SK-N-SH (cell line): ENCODE measurements at regions not wholly inside any gene's neighbourhood (a gene's known extent, or its start where the extent isn't known, plus 50 kb on each side); places are given as distances from the start of the nearest gene placed in this dataset.

Experiments
- CTCF ChIA-PET: fragments of 300-600, 350-600 bp; formaldehyde crosslinking; extraction: SDS; loops from one replicate; lab custom pipeline; 2021; lab: Yijun Ruan, JAX
- POLR2A ChIA-PET: fragments of 350-600 bp; sonication (Branson Sonifier 250); formaldehyde crosslinking; extraction: SDS; loops from one replicate; lab custom pipeline; 2020; ENCODE audit warnings: antibody characterized with exemption, inconsistent platforms; lab: Yijun Ruan, JAX
- DNase-seq: peaks from one replicate; pipeline ENCODE4 v3.0.0; 2012
- H2AFZ ChIP-seq: fragments of 200-600 bp; sonication (generic); 2 replicates; pipeline ENCODE4 v1.8.1; 2016; ENCODE audit warnings: antibody characterized with exemption, mild to moderate bottlenecking, low read depth
- H3F3A ChIP-seq: fragments of 200-600 bp; sonication (generic); replicated peaks from 2 replicates; pipeline ENCODE3; 2016; ENCODE audit warnings: antibody characterized with exemption, mild to moderate bottlenecking; ENCODE audit not compliant: insufficient read depth
- H3K27ac ChIP-seq, 2 experiments: fragments of 200-500 bp in 1 of 2; fragments of 200-600 bp in 1 of 2; sonication (Bioruptor generic) in 1 of 2; sonication (generic), shearing (Covaris generic) in 1 of 2; 2 replicates each; pipeline versions ENCODE4 v1.5.1 to v1.6.1; 2014 to 2016; ENCODE audit warnings: low read depth in 2 of 2, inconsistent platforms in 1 of 2, low read length in 1 of 2, mild to moderate bottlenecking in 1 of 2, mixed read lengths in 1 of 2
- H3K27me3 ChIP-seq: fragments of 200-600 bp; sonication (generic), shearing (Covaris generic); 2 replicates; pipeline ENCODE4 v1.6.1; 2016; ENCODE audit warnings: mixed run types; ENCODE audit not compliant: insufficient read depth
- H3K36me3 ChIP-seq, 2 experiments: fragments of 200-500 bp in 1 of 2; fragments of 200-600 bp in 1 of 2; sonication (Bioruptor generic) in 1 of 2; sonication (generic) in 1 of 2; replicated peaks in 1 of 2; 2 replicates each; pipeline versions ENCODE3 to v1.5.1; 2014 to 2016; ENCODE audit warnings: low read length in 1 of 2, mild to moderate bottlenecking in 1 of 2; ENCODE audit not compliant: insufficient read depth in 2 of 2, control insufficient read depth in 1 of 2
- H3K4me1 ChIP-seq, 2 experiments: fragments of 200-500 bp in 1 of 2; fragments of 200-600 bp in 1 of 2; sonication (Bioruptor generic) in 1 of 2; sonication (generic), shearing (Covaris generic) in 1 of 2; 2 replicates each; pipeline versions ENCODE4 v1.5.1 to v1.6.1; 2014 to 2016; ENCODE audit warnings: low read depth in 1 of 2, low read length in 1 of 2, mixed run types in 1 of 2; ENCODE audit not compliant: insufficient read depth in 2 of 2, control insufficient read depth in 1 of 2
- H3K4me2 ChIP-seq: fragments of 200-600 bp; sonication (generic), shearing (Covaris generic); 2 replicates; pipeline ENCODE4 v1.6.1; 2017; ENCODE audit warnings: mixed run types
- H3K4me3 ChIP-seq, 2 experiments: fragments of 200-500 bp in 1 of 2; fragments of 200-600 bp in 1 of 2; sonication (Bioruptor generic) in 1 of 2; sonication (generic), shearing (Covaris generic) in 1 of 2; 2 replicates each; pipeline versions ENCODE4 v1.5.1 to v1.8.1; 2014 to 2016; ENCODE audit warnings: low read depth in 2 of 2, inconsistent platforms in 1 of 2, low read length in 1 of 2, mild to moderate bottlenecking in 1 of 2, mixed read lengths in 1 of 2, moderate library complexity in 1 of 2
- H3K79me2 ChIP-seq: fragments of 200-600 bp; sonication (generic); 2 replicates; pipeline ENCODE4 v1.8.1; 2017; ENCODE audit warnings: mild to moderate bottlenecking; ENCODE audit not compliant: insufficient read depth
- H3K9ac ChIP-seq: fragments of 200-600 bp; sonication (generic); 2 replicates; pipeline ENCODE4 v1.6.1; 2017; ENCODE audit warnings: mixed run types
- H3K9me2 ChIP-seq: fragments of 200-600 bp; sonication (generic); 2 replicates; pipeline ENCODE4 v1.6.1; 2017; ENCODE audit warnings: mixed run types
- H3K9me3 ChIP-seq: fragments of 200-600 bp; sonication (generic); 2 replicates; pipeline ENCODE4 v1.6.1; 2017; ENCODE audit warnings: mixed run types, mild to moderate bottlenecking, moderate library complexity
- H4K20me1 ChIP-seq: fragments of 200-600 bp; sonication (generic); 2 replicates; pipeline ENCODE4 v1.6.1; 2017; ENCODE audit warnings: mild to moderate bottlenecking, mixed run types; ENCODE audit not compliant: insufficient read depth
- CHD2 ChIP-seq: fragments of 150-350 bp; IDR thresholded peaks from 2 replicates; pipeline ENCODE4 v1.6.1; 2018; ENCODE audit warnings: low read length; ENCODE audit not compliant: partially characterized antibody
- FOSL2 ChIP-seq: IDR thresholded peaks from 2 replicates; pipeline ENCODE4 v1.4.0; 2012; ENCODE audit warnings: low read depth, mild to moderate bottlenecking, moderate library complexity, borderline replicate concordance
- FOXJ3 ChIP-seq: sonication (generic); formaldehyde crosslinking; IDR thresholded peaks from 2 replicates; pipeline ENCODE4 v1.5.1; 2020; ENCODE audit warnings: mild to moderate bottlenecking, missing genetic modification reagents
- FOXM1 ChIP-seq: IDR thresholded peaks from 2 replicates; pipeline ENCODE4 v1.4.0; 2012; ENCODE audit warnings: low read depth, mild to moderate bottlenecking
- GABPA ChIP-seq: IDR thresholded peaks from 2 replicates; pipeline ENCODE4 v1.4.0; 2012; ENCODE audit warnings: low read depth, mild to moderate bottlenecking
- JUND ChIP-seq: IDR thresholded peaks from 2 replicates; pipeline ENCODE4 v1.4.0; 2012
- MEF2A ChIP-seq: IDR thresholded peaks from 2 replicates; pipeline ENCODE4 v1.4.0; 2012; ENCODE audit warnings: low read depth, borderline replicate concordance
- MXI1 ChIP-seq: IDR thresholded peaks from 2 replicates; pipeline ENCODE4 v1.6.1; 2012; ENCODE audit warnings: mild to moderate bottlenecking, low read depth, low read length, improper control_type of control experiment
- NFIC ChIP-seq: IDR thresholded peaks from 2 replicates; pipeline ENCODE4 v1.4.0; 2012; ENCODE audit warnings: borderline replicate concordance
- POLR2AphosphoS5 ChIP-seq: IDR thresholded peaks from 2 replicates; pipeline ENCODE4 v1.6.1; 2012; ENCODE audit warnings: low read depth, low read length
- RCOR1 ChIP-seq: fragments of 150-350 bp; IDR thresholded peaks from 2 replicates; pipeline ENCODE4 v1.6.1; 2017; ENCODE audit warnings: antibody characterized with exemption, low read length
- RFX5 ChIP-seq: IDR thresholded peaks from 2 replicates; pipeline ENCODE4 v1.6.1; 2012; ENCODE audit warnings: mild to moderate bottlenecking, improper control_type of control experiment, low read length
- RXRA ChIP-seq: IDR thresholded peaks from 2 replicates; pipeline ENCODE4 v1.4.0; 2012; ENCODE audit warnings: low read depth, mild to moderate bottlenecking, borderline replicate concordance
- WGBS: methylation state at CpG from one replicate; pipeline ENCODE4 v1.1.6; 2017; ENCODE audit warnings: low lambda C conversion rate; 5-methylcytosine and 5-hydroxymethylcytosine counted together
- TF ChIP-seq, protein P1 (sequence below): IDR thresholded peaks from 2 replicates; pipeline ENCODE4 v1.4.0; 2012; ENCODE audit warnings: low read depth, borderline replicate concordance
- TF ChIP-seq, protein P2 (sequence below): fragments of 200-600 bp; sonication (generic); IDR thresholded peaks from 2 replicates; pipeline ENCODE4 v1.6.1; 2017; ENCODE audit warnings: antibody characterized with exemption, mild to moderate bottlenecking, moderate library complexity
- TF ChIP-seq, protein P3 (sequence below): IDR thresholded peaks from 2 replicates; pipeline ENCODE4 v1.6.1; 2012; ENCODE audit warnings: mild to moderate bottlenecking, low read depth, low read length, moderate library complexity
- TF ChIP-seq, protein P4 (sequence below): IDR thresholded peaks from 2 replicates; pipeline ENCODE4 v1.4.0; 2012; ENCODE audit warnings: low read depth, borderline replicate concordance

DNA sequence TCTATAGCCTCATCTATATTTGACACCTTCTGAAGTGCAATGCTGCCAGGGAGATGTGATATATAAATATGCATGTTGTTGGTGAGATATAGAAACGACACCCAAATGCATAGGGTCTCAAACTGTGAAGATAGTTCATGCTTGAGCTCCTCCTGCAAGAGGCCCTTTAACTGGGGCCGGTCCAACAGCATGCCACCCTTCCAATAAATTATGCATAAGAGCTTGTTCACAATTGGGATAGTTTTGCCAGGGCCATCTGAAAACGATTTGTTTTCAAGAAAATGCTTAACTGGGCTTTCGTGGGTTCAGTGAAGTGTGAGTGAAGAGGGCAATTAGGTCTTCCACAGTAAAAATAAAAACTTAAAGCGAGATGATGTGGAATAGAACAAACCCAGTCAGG is 424.2 kb upstream of the WWC1 start:
- TF ChIP-seq RFX5: no peak
- no peak for TF ChIP-seq MEF2A
- TF ChIP-seq JUND: no peak
- TF ChIP-seq GABPA: no peak
- TF ChIP-seq FOSL2: no peak
- no peak for TF ChIP-seq FOXM1
- TF ChIP-seq, protein P1, sequence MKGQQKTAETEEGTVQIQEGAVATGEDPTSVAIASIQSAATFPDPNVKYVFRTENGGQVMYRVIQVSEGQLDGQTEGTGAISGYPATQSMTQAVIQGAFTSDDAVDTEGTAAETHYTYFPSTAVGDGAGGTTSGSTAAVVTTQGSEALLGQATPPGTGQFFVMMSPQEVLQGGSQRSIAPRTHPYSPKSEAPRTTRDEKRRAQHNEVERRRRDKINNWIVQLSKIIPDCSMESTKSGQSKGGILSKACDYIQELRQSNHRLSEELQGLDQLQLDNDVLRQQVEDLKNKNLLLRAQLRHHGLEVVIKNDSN: no peak
- no peak for TF ChIP-seq RXRA
- TF ChIP-seq, protein P2, sequence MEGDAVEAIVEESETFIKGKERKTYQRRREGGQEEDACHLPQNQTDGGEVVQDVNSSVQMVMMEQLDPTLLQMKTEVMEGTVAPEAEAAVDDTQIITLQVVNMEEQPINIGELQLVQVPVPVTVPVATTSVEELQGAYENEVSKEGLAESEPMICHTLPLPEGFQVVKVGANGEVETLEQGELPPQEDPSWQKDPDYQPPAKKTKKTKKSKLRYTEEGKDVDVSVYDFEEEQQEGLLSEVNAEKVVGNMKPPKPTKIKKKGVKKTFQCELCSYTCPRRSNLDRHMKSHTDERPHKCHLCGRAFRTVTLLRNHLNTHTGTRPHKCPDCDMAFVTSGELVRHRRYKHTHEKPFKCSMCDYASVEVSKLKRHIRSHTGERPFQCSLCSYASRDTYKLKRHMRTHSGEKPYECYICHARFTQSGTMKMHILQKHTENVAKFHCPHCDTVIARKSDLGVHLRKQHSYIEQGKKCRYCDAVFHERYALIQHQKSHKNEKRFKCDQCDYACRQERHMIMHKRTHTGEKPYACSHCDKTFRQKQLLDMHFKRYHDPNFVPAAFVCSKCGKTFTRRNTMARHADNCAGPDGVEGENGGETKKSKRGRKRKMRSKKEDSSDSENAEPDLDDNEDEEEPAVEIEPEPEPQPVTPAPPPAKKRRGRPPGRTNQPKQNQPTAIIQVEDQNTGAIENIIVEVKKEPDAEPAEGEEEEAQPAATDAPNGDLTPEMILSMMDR: no peak
- TF ChIP-seq NFIC: no peak
- no peak for TF ChIP-seq MXI1
- TF ChIP-seq POLR2AphosphoS5: no peak
- TF ChIP-seq, protein P3, sequence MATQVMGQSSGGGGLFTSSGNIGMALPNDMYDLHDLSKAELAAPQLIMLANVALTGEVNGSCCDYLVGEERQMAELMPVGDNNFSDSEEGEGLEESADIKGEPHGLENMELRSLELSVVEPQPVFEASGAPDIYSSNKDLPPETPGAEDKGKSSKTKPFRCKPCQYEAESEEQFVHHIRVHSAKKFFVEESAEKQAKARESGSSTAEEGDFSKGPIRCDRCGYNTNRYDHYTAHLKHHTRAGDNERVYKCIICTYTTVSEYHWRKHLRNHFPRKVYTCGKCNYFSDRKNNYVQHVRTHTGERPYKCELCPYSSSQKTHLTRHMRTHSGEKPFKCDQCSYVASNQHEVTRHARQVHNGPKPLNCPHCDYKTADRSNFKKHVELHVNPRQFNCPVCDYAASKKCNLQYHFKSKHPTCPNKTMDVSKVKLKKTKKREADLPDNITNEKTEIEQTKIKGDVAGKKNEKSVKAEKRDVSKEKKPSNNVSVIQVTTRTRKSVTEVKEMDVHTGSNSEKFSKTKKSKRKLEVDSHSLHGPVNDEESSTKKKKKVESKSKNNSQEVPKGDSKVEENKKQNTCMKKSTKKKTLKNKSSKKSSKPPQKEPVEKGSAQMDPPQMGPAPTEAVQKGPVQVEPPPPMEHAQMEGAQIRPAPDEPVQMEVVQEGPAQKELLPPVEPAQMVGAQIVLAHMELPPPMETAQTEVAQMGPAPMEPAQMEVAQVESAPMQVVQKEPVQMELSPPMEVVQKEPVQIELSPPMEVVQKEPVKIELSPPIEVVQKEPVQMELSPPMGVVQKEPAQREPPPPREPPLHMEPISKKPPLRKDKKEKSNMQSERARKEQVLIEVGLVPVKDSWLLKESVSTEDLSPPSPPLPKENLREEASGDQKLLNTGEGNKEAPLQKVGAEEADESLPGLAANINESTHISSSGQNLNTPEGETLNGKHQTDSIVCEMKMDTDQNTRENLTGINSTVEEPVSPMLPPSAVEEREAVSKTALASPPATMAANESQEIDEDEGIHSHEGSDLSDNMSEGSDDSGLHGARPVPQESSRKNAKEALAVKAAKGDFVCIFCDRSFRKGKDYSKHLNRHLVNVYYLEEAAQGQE: no peak
- no peak for TF ChIP-seq RCOR1
- no peak for TF ChIP-seq FOXJ3 (CRISPR knock-in tag)
- TF ChIP-seq, protein P4, sequence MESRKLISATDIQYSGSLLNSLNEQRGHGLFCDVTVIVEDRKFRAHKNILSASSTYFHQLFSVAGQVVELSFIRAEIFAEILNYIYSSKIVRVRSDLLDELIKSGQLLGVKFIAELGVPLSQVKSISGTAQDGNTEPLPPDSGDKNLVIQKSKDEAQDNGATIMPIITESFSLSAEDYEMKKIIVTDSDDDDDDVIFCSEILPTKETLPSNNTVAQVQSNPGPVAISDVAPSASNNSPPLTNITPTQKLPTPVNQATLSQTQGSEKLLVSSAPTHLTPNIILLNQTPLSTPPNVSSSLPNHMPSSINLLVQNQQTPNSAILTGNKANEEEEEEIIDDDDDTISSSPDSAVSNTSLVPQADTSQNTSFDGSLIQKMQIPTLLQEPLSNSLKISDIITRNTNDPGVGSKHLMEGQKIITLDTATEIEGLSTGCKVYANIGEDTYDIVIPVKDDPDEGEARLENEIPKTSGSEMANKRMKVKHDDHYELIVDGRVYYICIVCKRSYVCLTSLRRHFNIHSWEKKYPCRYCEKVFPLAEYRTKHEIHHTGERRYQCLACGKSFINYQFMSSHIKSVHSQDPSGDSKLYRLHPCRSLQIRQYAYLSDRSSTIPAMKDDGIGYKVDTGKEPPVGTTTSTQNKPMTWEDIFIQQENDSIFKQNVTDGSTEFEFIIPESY: no peak
- no peak for TF ChIP-seq CHD2
- no peaks in the 10 kb centered on the region for H3K27me3 ChIP-seq
- WGBS: 22% methylated on average over 5 of the region's 5 CpGs
- H3K36me3 ChIP-seq: no peaks in the 10 kb centered on the region
- H3F3A ChIP-seq: no peaks in the 10 kb centered on the region
- H3K4me2 ChIP-seq: no peak overlapping the region
- ChIA-PET POLR2A (no interaction called here), CTCF (interaction anchor here (1.6 kb wide), 1 partner anchor 180 kb away, joined by 4 read pairs; no protein-coding TSS in a partner anchor)
- H3K9ac ChIP-seq: no peak overlapping the region
- no peaks in the 10 kb centered on the region for H3K9me3 ChIP-seq
- H3K9me2 ChIP-seq: no peaks in the 10 kb centered on the region
- no peaks in the 10 kb centered on the region; a peak in 1 of 4 replicates for H3K4me1 ChIP-seq
- H4K20me1 ChIP-seq: no peaks in the 10 kb centered on the region
- H3K79me2 ChIP-seq: no peaks in the 10 kb centered on the region
- no peak overlapping the region for H3K27ac ChIP-seq
- DNase-seq: no peak
- H2AFZ ChIP-seq: no peak overlapping the region
- no peak overlapping the region for H3K4me3 ChIP-seq
